Ascending aorta (tissue), 2 donors: ENCODE measurements at regions not wholly inside any gene's neighbourhood (a gene's known extent, or its start where the extent isn't known, plus 50 kb on each side); places are given as distances from the start of the nearest gene placed in this dataset.

Source experiments
- DNase-seq, 2 donors: peaks; one replicate each; pipeline ENCODE4 v3.0.0-alpha.2; 2019; ENCODE audit warnings: low spot score in 2 of 2
- H3K27ac ChIP-seq, 2 donors: fragments of 200-600 bp; sonication (generic); one replicate each; pipeline ENCODE4 v1.5.1; 2016 to 2017; ENCODE audit warnings: mild to moderate bottlenecking in 1 of 2
- H3K27me3 ChIP-seq: fragments of 200-600 bp; sonication (generic); one replicate; pipeline ENCODE4 v1.5.1; 2017
- H3K36me3 ChIP-seq, 2 donors: fragments of 200-600 bp; sonication (generic); one replicate each; pipeline ENCODE4 v1.5.1; 2016
- H3K4me1 ChIP-seq, 2 donors: fragments of 200-600 bp; sonication (generic); one replicate each; pipeline ENCODE4 v1.5.1; 2016 to 2017; ENCODE audit warnings: mild to moderate bottlenecking in 1 of 2
- H3K4me3 ChIP-seq, 2 donors: fragments of 200-600 bp; sonication (generic); one replicate each; pipeline ENCODE4 v1.5.1; 2016 to 2017; ENCODE audit warnings: mild to moderate bottlenecking in 1 of 2
- H3K9me3 ChIP-seq, 2 donors: fragments of 200-600 bp; sonication (generic); one replicate each; pipeline ENCODE4 v1.5.1; 2016
- CTCF ChIP-seq, 3 experiments: fragments of 200-600 bp in 2 of 3; fragments of 450-650 bp in 1 of 3; sonication (generic) in 2 of 3; IDR thresholded peaks; one replicate each; pipeline ENCODE4 v1.5.1; 2016 to 2019; ENCODE audit warnings: antibody characterized with exemption in 3 of 3, mild to moderate bottlenecking in 1 of 3, moderate library complexity in 1 of 3
- intact Hi-C: fragments of 100-400 bp; cut with DNase I; formaldehyde crosslinking; loops from one replicate; pipeline ENCODE4 v1.15.1; 2023

GRCh38 chrX:9362363-9362928 is 102.4 kb upstream of the TBL1X start:
- no peak for TF ChIP-seq CTCF (IDR thresholded peaks at IDR 0.05)
- intact Hi-C loops: no loop called here
- DNase-seq: no peak

GRCh38 chrX:9367421-9367820 is 97.4 kb upstream of the TBL1X start:
- Histone ChIP-seq H3K4me3 (no peak overlapping the region), H3K9me3 (no peaks in the 10 kb centered on the region), H3K27me3 (no peaks in the 10 kb centered on the region), H3K4me1 (no peaks in the 10 kb centered on the region), H3K36me3 (no peaks in the 10 kb centered on the region), H3K27ac (no peak overlapping the region)
- no peak for TF ChIP-seq CTCF (IDR thresholded peaks at IDR 0.05)
- intact Hi-C loops: no loop called here
- DNase-seq: no peak

More at GRCh38 chrX:9362363-9362928, 102.4 kb upstream of the TBL1X start:
- Histone ChIP-seq H3K27me3 (no peaks in the 10 kb centered on the region), H3K36me3 (no peaks in the 10 kb centered on the region), H3K4me1 (no peaks in the 10 kb centered on the region), H3K27ac (no peak overlapping the region), H3K4me3 (no peak overlapping the region), H3K9me3 (no peaks in the 10 kb centered on the region)

- no peaks in the 10 kb centered on the region for H3K36me3 ChIP-seq
- no peaks in the 10 kb centered on the region for H3K9me3 ChIP-seq
- DNase-seq: no peak
- no peaks in the 10 kb centered on the region for H3K27me3 ChIP-seq
- intact Hi-C loops: no loop called here
- H3K4me3 ChIP-seq: no peak overlapping the region
- TF ChIP-seq CTCF (IDR thresholded peaks at IDR 0.05): no peak
- H3K4me1 ChIP-seq: no peaks in the 10 kb centered on the region
- H3K27ac ChIP-seq: no peak overlapping the region
Measured at GRCh38 chrX:9368262-9368661, 96.6 kb upstream of the TBL1X start.

GRCh38 chrX:9369802-9370291 is 95.0 kb upstream of the TBL1X start:
- no peaks in the 10 kb centered on the region for H3K9me3 ChIP-seq
- H3K27me3 ChIP-seq: no peaks in the 10 kb centered on the region
- H3K36me3 ChIP-seq: no peaks in the 10 kb centered on the region
- no peak overlapping the region for H3K4me3 ChIP-seq
- no peak overlapping the region for H3K27ac ChIP-seq
- no peaks in the 10 kb centered on the region for H3K4me1 ChIP-seq
- intact Hi-C loops: no loop called here
- DNase-seq: no peak
- TF ChIP-seq CTCF (IDR thresholded peaks at IDR 0.05): no peak

GRCh38 chrX:9370893-9371292 is 94.0 kb upstream of the TBL1X start:
- no peaks in the 10 kb centered on the region for H3K27me3 ChIP-seq
- no peak for TF ChIP-seq CTCF (IDR thresholded peaks at IDR 0.05)
- intact Hi-C loops: no loop called here
- no peak for DNase-seq
- no peaks in the 10 kb centered on the region for H3K36me3 ChIP-seq
- no peak overlapping the region for H3K4me3 ChIP-seq
- H3K4me1 ChIP-seq: no peaks in the 10 kb centered on the region
- no peaks in the 10 kb centered on the region for H3K9me3 ChIP-seq
- H3K27ac ChIP-seq: no peak overlapping the region

- H3K27me3 ChIP-seq: no peaks in the 10 kb centered on the region
- H3K36me3 ChIP-seq: no peaks in the 10 kb centered on the region
- no peaks in the 10 kb centered on the region for H3K4me1 ChIP-seq
- no peak overlapping the region for H3K27ac ChIP-seq
- TF ChIP-seq CTCF (IDR thresholded peaks at IDR 0.05): no peak
- intact Hi-C loops: no loop called here
- DNase-seq: no peak
- H3K4me3 ChIP-seq: no peak overlapping the region
- H3K9me3 ChIP-seq: no peaks in the 10 kb centered on the region
Measured at GRCh38 chrX:9372866-9373265, 92.0 kb upstream of the TBL1X start.
